SU-DHL-6 (cell line): ENCODE measurements at regions not wholly inside any gene's neighbourhood (a gene's known extent, or its start where the extent isn't known, plus 50 kb on each side); places are given as distances from the start of the nearest gene placed in this dataset.

Experiments used
- H2AFZ ChIP-seq: fragments of 200-600 bp; sonication (generic); 2 replicates; pipeline ENCODE4 v1.6.1; 2014; ENCODE audit warnings: low read depth, mild to moderate bottlenecking, moderate library complexity, mixed read lengths, antibody characterized with exemption, low read length; ENCODE audit not compliant: severe bottlenecking
- H3F3A ChIP-seq: fragments of 200-600 bp; shearing (Covaris generic); 2 replicates; pipeline ENCODE4 v1.6.0; 2016; ENCODE audit warnings: antibody characterized with exemption, mild to moderate bottlenecking; ENCODE audit not compliant: insufficient read depth
- H3K27ac ChIP-seq: fragments of 200-600 bp; sonication (generic); 2 replicates; pipeline ENCODE4 v1.5.1; 2016; ENCODE audit warnings: low read depth, mild to moderate bottlenecking, low read length, moderate library complexity, mixed read lengths
- H3K27me3 ChIP-seq: fragments of 200-600 bp; sonication (generic), shearing (Covaris generic); 2 replicates; pipeline ENCODE4 v1.6.0; 2014; ENCODE audit warnings: mild to moderate bottlenecking, low read length
- H3K36me3 ChIP-seq: fragments of 200-600 bp; sonication (generic); 2 replicates; pipeline ENCODE4 v1.6.1; 2014; ENCODE audit warnings: mild to moderate bottlenecking, low read length, mixed read lengths
- H3K4me2 ChIP-seq: fragments of 300-600, 200-600 bp; shearing (Covaris generic), sonication (generic); 2 replicates; pipeline ENCODE4 v1.6.0; 2014; ENCODE audit warnings: low read length, low read depth, mild to moderate bottlenecking; ENCODE audit not compliant: poor library complexity, severe bottlenecking
- H3K4me3 ChIP-seq: fragments of 200-600 bp; sonication (generic); 2 replicates; pipeline ENCODE4 v1.5.1; 2014; ENCODE audit warnings: antibody characterized with exemption, low read length, mild to moderate bottlenecking, mixed read lengths; ENCODE audit not compliant: insufficient read depth, poor library complexity, severe bottlenecking
- H3K79me2 ChIP-seq: fragments of 200-600 bp; sonication (generic); 2 replicates; pipeline ENCODE4 v1.6.1; 2014; ENCODE audit warnings: mild to moderate bottlenecking, low read length, moderate library complexity; ENCODE audit not compliant: insufficient read depth
- H3K9ac ChIP-seq: fragments of 200-600 bp; sonication (generic); 2 replicates; pipeline ENCODE4 v1.7.0; 2014; ENCODE audit warnings: mild to moderate bottlenecking, low read length
- H3K9me2 ChIP-seq: fragments of 200-600 bp; sonication (generic); replicated peaks from 2 replicates; pipeline ENCODE4 v1.6.1; 2014; ENCODE audit warnings: low read length; ENCODE audit not compliant: insufficient read depth
- H3K9me3 ChIP-seq: fragments of 200-600 bp; sonication (generic); 2 replicates; pipeline ENCODE4 v1.6.1; 2014; ENCODE audit warnings: low read length, mixed read lengths; ENCODE audit not compliant: insufficient read depth
- H4K20me1 ChIP-seq: fragments of 200-600 bp; sonication (generic); 2 replicates; pipeline ENCODE4 v1.6.1; 2014; ENCODE audit warnings: low read depth, mild to moderate bottlenecking, antibody characterized with exemption, low read length, moderate library complexity, mixed read lengths
- CTCF ChIP-seq: fragments of 200-600 bp; sonication (generic); IDR thresholded peaks from one replicate; pipeline ENCODE4 v1.5.1; 2017; ENCODE audit warnings: antibody characterized with exemption, mild to moderate bottlenecking, low read length, moderate library complexity; ENCODE audit not compliant: insufficient read depth, poor library complexity, severe bottlenecking
- EZH2phosphoT487 ChIP-seq: fragments of 200-600 bp; sonication (generic), shearing (Covaris generic); conservative IDR thresholded peaks from 2 replicates; pipeline ENCODE4 v1.6.1; 2018; ENCODE audit warnings: mild to moderate bottlenecking, antibody characterized with exemption, low read length, moderate library complexity, mixed read lengths

GRCh38 chr5:74567411-74567995 lies 73.0 kb downstream of the ENC1 start:
- Histone ChIP-seq H3K9ac (no peak overlapping the region), H3K9me2 (no peaks in the 10 kb centered on the region), H3K36me3 (no peaks in the 10 kb centered on the region), H3K27ac (no peak overlapping the region), H3K27me3 (no peaks in the 10 kb centered on the region), H3K9me3 (no peaks in the 10 kb centered on the region), H3K4me3 (no peak overlapping the region), H3K79me2 (no peaks in the 10 kb centered on the region), H2AFZ (no peak overlapping the region), H3F3A (no peaks in the 10 kb centered on the region), H4K20me1 (no peaks in the 10 kb centered on the region), H3K4me2 (no peak overlapping the region)
- TF ChIP-seq CTCF (no peak), EZH2phosphoT487 (no peak)

- Histone ChIP-seq H3K9ac (no peak overlapping the region), H3K79me2 (no peaks in the 10 kb centered on the region), H3K4me3 (no peak overlapping the region), H3K9me2 (no peaks in the 10 kb centered on the region), H3K36me3 (no peaks in the 10 kb centered on the region), H3K27me3 (no peaks in the 10 kb centered on the region), H3F3A (no peaks in the 10 kb centered on the region), H3K9me3 (no peaks in the 10 kb centered on the region), H2AFZ (no peak overlapping the region), H4K20me1 (no peaks in the 10 kb centered on the region), H3K27ac (no peak overlapping the region), H3K4me2 (no peak overlapping the region)
- TF ChIP-seq EZH2phosphoT487 (no peak), CTCF (no peak)
These were observed 78.4 kb downstream of the ENC1 start for GRCh38 chr5:74562122-74562521.

- H3K9ac ChIP-seq, result no peak overlapping the region
- H3K27ac ChIP-seq, result no peak overlapping the region
- no peak overlapping the region for H3K4me2 ChIP-seq
- H3K9me3 ChIP-seq, result no peaks in the 10 kb centered on the region
- no peaks in the 10 kb centered on the region for H3K27me3 ChIP-seq
- H3K36me3 ChIP-seq, result no peaks in the 10 kb centered on the region
- H3K9me2 ChIP-seq, result no peaks in the 10 kb centered on the region
- no peaks in the 10 kb centered on the region for H4K20me1 ChIP-seq
- TF ChIP-seq CTCF, result no peak
- no peak for TF ChIP-seq EZH2phosphoT487
- no peak overlapping the region for H3K4me3 ChIP-seq
- H3K79me2 ChIP-seq, result no peaks in the 10 kb centered on the region
- H3F3A ChIP-seq, result no peaks in the 10 kb centered on the region
- H2AFZ ChIP-seq, result no peak overlapping the region
These were observed 80.3 kb downstream of the ENC1 start for GRCh38 chr5:74560245-74560644.
